Keratinocyte (primary cell): ENCODE measurements at regions not wholly inside any gene's neighbourhood (a gene's known extent, or its start where the extent isn't known, plus 50 kb on each side); places are given as distances from the start of the nearest gene placed in this dataset.

ENCODE experiments used
- CTCF ChIP-seq, 3 experiments: IDR thresholded peaks in 1 of 3; conservative IDR thresholded peaks in 1 of 3; optimal IDR thresholded peaks in 1 of 3; 2 replicates in 2 of 3; 3 replicates in 1 of 3; pipeline versions ENCODE3 to v1.5.1; 2011; ENCODE audit warnings: low read length in 3 of 3, mild to moderate bottlenecking in 3 of 3, moderate library complexity in 2 of 3, control low read depth in 1 of 3, inconsistent platforms in 1 of 3; ENCODE audit not compliant: insufficient read depth in 2 of 3; ENCODE audit errors: extremely low read depth in 1 of 3
- EZH2 ChIP-seq: IDR thresholded peaks from one replicate; pipeline ENCODE4 v1.6.1; 2012; ENCODE audit warnings: inconsistent platforms, mild to moderate bottlenecking, low read length, moderate library complexity

- no peak for TF ChIP-seq CTCF (optimal IDR thresholded peaks at IDR 0.05 in 1 of 3, IDR thresholded peaks at IDR 0.05 in 1 of 3, conservative IDR thresholded peaks at IDR 0.05 in 1 of 3; ENCODE audit: extremely low read depth in 1 of 3, insufficient read depth in 2 of 3, low read length in 3 of 3)
- no peak for TF ChIP-seq EZH2
Observed at GRCh38 chr5:135776457-135776856, 58.0 kb upstream of the SLC25A48 start.
